B cell (primary cell): ENCODE measurements at regions not wholly inside any gene's neighbourhood (a gene's known extent, or its start where the extent isn't known, plus 50 kb on each side); places are given as distances from the start of the nearest gene placed in this dataset.

Experiments used
- ATAC-seq: fragments of 200-7000 bp; cut with Tn5 transposase; one replicate; pipeline ENCODE4 v1.10.0; 2021; ENCODE audit warnings: low read depth, mild to moderate bottlenecking, moderate number of reproducible peaks, moderate library complexity
- CTCF ChIA-PET: fragments of 350-600 bp; sonication (Branson Sonifier 250); formaldehyde crosslinking; loops from one replicate; lab custom pipeline; 2021; ENCODE audit warnings: antibody characterized with exemption, inconsistent platforms; lab: Charles Lee
- POLR2A ChIA-PET: fragments of 350-600 bp; sonication (Branson Sonifier 250); formaldehyde crosslinking; loops from one replicate; lab custom pipeline; 2021; ENCODE audit warnings: antibody characterized with exemption; lab: Charles Lee
- DNase-seq: peaks from one replicate; pipeline ENCODE4 v3.0.0; 2013
- H2AFZ ChIP-seq: 2 replicates; pipeline ENCODE4 v1.6.1; 2012; ENCODE audit warnings: mild to moderate bottlenecking, low read depth, low read length; ENCODE audit not compliant: insufficient read depth, poor library complexity, severe bottlenecking
- H3K27ac ChIP-seq, 2 donors: 1 replicate in 1 of 2; 2 replicates in 1 of 2; pipeline ENCODE4 v1.5.1; 2012 to 2013; ENCODE audit warnings: low read length in 2 of 2, mild to moderate bottlenecking in 2 of 2, moderate library complexity in 1 of 2
- H3K27me3 ChIP-seq, 4 experiments: fragments of 200-600 bp in 1 of 4; sonication (generic) in 1 of 4; replicated peaks in 1 of 4; 1 replicate in 2 of 4; 2 replicates in 2 of 4; pipeline versions ENCODE4 v1.6.1 to v1.7.0; 2013 to 2016; ENCODE audit warnings: low read length in 3 of 4, mild to moderate bottlenecking in 2 of 4, mixed read lengths in 1 of 4, moderate library complexity in 1 of 4; ENCODE audit not compliant: insufficient read depth in 4 of 4, control insufficient read depth in 3 of 4; ENCODE audit errors: control extremely low read depth in 1 of 4
- H3K36me3 ChIP-seq, 2 experiments: replicated peaks in 1 of 2; 1 replicate in 1 of 2; 2 replicates in 1 of 2; pipeline versions ENCODE4 v1.6.1 to v1.7.1; 2013; ENCODE audit warnings: low read length in 1 of 2; ENCODE audit not compliant: insufficient read depth in 2 of 2, control insufficient read depth in 1 of 2; ENCODE audit errors: control extremely low read depth in 1 of 2, extremely low read depth in 1 of 2
- H3K4me1 ChIP-seq, 2 donors: fragments of 200-600 bp in 1 of 2; sonication (generic) in 1 of 2; 1 replicate in 1 of 2; 2 replicates in 1 of 2; pipeline versions ENCODE4 v1.5.1 to v1.6.1; 2013 to 2017; ENCODE audit warnings: low read length in 2 of 2; ENCODE audit not compliant: control insufficient read depth in 2 of 2, insufficient read depth in 2 of 2
- H3K4me2 ChIP-seq: replicated peaks from 2 replicates; pipeline ENCODE3; 2012; ENCODE audit warnings: mild to moderate bottlenecking, low read depth, low read length; ENCODE audit not compliant: poor library complexity, severe bottlenecking
- H3K4me3 ChIP-seq, 5 experiments: fragments of 200-600 bp in 1 of 5; sonication (generic) in 1 of 5; 1 replicate in 3 of 5; 2 replicates in 2 of 5; pipeline versions ENCODE4 v1.5.1 to v1.7.0; 2011 to 2016; ENCODE audit warnings: low read length in 4 of 5, mild to moderate bottlenecking in 4 of 5, low read depth in 2 of 5, control low read depth in 1 of 5, moderate library complexity in 1 of 5; ENCODE audit not compliant: insufficient read depth in 1 of 5; ENCODE audit errors: control extremely low read depth in 1 of 5, extremely low read depth in 1 of 5
- H3K79me2 ChIP-seq: fragments of 200-600 bp; sonication (generic); one replicate; pipeline ENCODE4 v1.6.0; 2016; ENCODE audit warnings: low read length; ENCODE audit not compliant: control insufficient read depth, insufficient read depth
- H3K9ac ChIP-seq: fragments of 200-600 bp; sonication (generic); 2 replicates; pipeline ENCODE4 v1.6.1; 2017; ENCODE audit warnings: mild to moderate bottlenecking, low read length, moderate library complexity
- H3K9me3 ChIP-seq, 3 donors: one replicate each; pipeline versions ENCODE4 v1.6.1 to v1.7.1; 2013; ENCODE audit warnings: low read length in 2 of 3; ENCODE audit not compliant: control insufficient read depth in 2 of 3, insufficient read depth in 1 of 3; ENCODE audit errors: control extremely low read depth in 1 of 3
- H4K20me1 ChIP-seq: 2 replicates; pipeline ENCODE4 v1.6.0; 2012; ENCODE audit warnings: mild to moderate bottlenecking, low read length; ENCODE audit not compliant: insufficient read depth, control insufficient read depth, poor library complexity, severe bottlenecking
- H3K27ac Mint-ChIP-seq: one replicate; pipeline ENCODE4 v1.8.0; 2021; ENCODE audit warnings: mixed read lengths
- H3K27me3 Mint-ChIP-seq: one replicate; pipeline ENCODE4 v1.8.0; 2021; ENCODE audit warnings: mixed read lengths
- H3K4me1 Mint-ChIP-seq: one replicate; pipeline ENCODE4 v1.8.0; 2021; ENCODE audit warnings: mixed read lengths
- H3K4me3 Mint-ChIP-seq: one replicate; pipeline ENCODE4 v1.8.0; 2021; ENCODE audit warnings: mixed read lengths
- H3K9me3 Mint-ChIP-seq: one replicate; pipeline ENCODE4 v1.8.0; 2022; ENCODE audit warnings: mixed read lengths; ENCODE audit not compliant: insufficient read depth
- CTCF ChIP-seq: fragments of 200-600 bp; IDR thresholded peaks from one replicate; pipeline ENCODE4 v1.8.0; 2022; ENCODE audit warnings: antibody characterized with exemption, mild to moderate bottlenecking
- EZH2 ChIP-seq: IDR thresholded peaks from 2 replicates; pipeline ENCODE4 v1.6.1; 2012; ENCODE audit warnings: borderline replicate concordance, low read depth, mild to moderate bottlenecking, moderate library complexity, low read length; ENCODE audit not compliant: insufficient read depth, poor library complexity, severe bottlenecking
- WGBS: methylation state at CpG from one replicate; pipeline ENCODE4 v1.1.5; 2013; ENCODE audit warnings: missing lambda C conversion rate; ENCODE audit not compliant: insufficient coverage; 5-methylcytosine and 5-hydroxymethylcytosine counted together
- intact Hi-C: fragments of 100-400 bp; cut with micrococcal nuclease; formaldehyde crosslinking; loops from one replicate; pipeline ENCODE4 v1.10.0; 2022

GRCh38 chr13:61148691-61149315, 266.8 kb downstream of the PCDH20 start:
- 64% methylated on average over 3 of the region's 6 CpGs for WGBS
- Mint-ChIP-seq H3K9me3 (peaks cover 10% of the 10 kb centered on the region), H3K4me3 (no peak overlapping the region), H3K27me3 (no peaks in the 10 kb centered on the region), H3K4me1 (no peaks in the 10 kb centered on the region), H3K27ac (no peak overlapping the region)
- H3K4me2 ChIP-seq, result no peak overlapping the region
- intact Hi-C loops, result no loop called here
- no peak for DNase-seq
- H3K79me2 ChIP-seq, result no peaks in the 10 kb centered on the region
- no peaks in the 10 kb centered on the region for H3K27me3 ChIP-seq
- TF ChIP-seq EZH2, result no peak
- no peak for TF ChIP-seq CTCF
- no peaks in the 10 kb centered on the region for H4K20me1 ChIP-seq
- H3K27ac ChIP-seq, result no peak overlapping the region
- H3K4me1 ChIP-seq, result no peaks in the 10 kb centered on the region
- H3K4me3 ChIP-seq, result no peak overlapping the region
- H3K9me3 ChIP-seq, result peaks cover 0 to 17% (median 3%) of the 10 kb centered on the region in 3 donors
- no peak overlapping the region for H3K9ac ChIP-seq
- H3K36me3 ChIP-seq, result no peaks in the 10 kb centered on the region
- no peak for ATAC-seq
- ChIA-PET POLR2A (no interaction called here), CTCF (no interaction called here)
- H2AFZ ChIP-seq, result no peak overlapping the region

- no CpG with 5 or more reads among the region's 1 CpG for WGBS
- Histone ChIP-seq H3K27ac (no peak overlapping the region), H2AFZ (no peak overlapping the region)
Observed at GRCh38 chr13:61148211-61148610, 267.4 kb downstream of the PCDH20 start.

More at GRCh38 chr13:61148211-61148610, 267.4 kb downstream of the PCDH20 start:
- Histone ChIP-seq H4K20me1 (no peaks in the 10 kb centered on the region), H3K27me3 (no peaks in the 10 kb centered on the region), H3K36me3 (no peaks in the 10 kb centered on the region), H3K4me2 (no peak overlapping the region), H3K9me3 (peaks cover 0 to 17% (median 3%) of the 10 kb centered on the region in 3 donors), H3K4me3 (no peak overlapping the region), H3K4me1 (no peaks in the 10 kb centered on the region), H3K79me2 (no peaks in the 10 kb centered on the region), H3K9ac (no peak overlapping the region)
- ChIA-PET POLR2A (no interaction called here), CTCF (no interaction called here)
- DNase-seq, result no peak
- TF ChIP-seq CTCF (no peak), EZH2 (no peak)
- no peak for ATAC-seq
- Mint-ChIP-seq H3K27ac (no peak overlapping the region), H3K4me3 (no peak overlapping the region), H3K9me3 (peaks cover 10% of the 10 kb centered on the region), H3K4me1 (no peaks in the 10 kb centered on the region), H3K27me3 (no peaks in the 10 kb centered on the region)
- intact Hi-C loops, result no loop called here
